Activated CD4-positive, alpha-beta T cell treated with anti-CD3 and anti-CD28 coated beads, Interleukin-2, amount 50 U/mL, for 48 hours (primary cell): ENCODE measurements at regions not wholly inside any gene's neighbourhood (a gene's known extent, or its start where the extent isn't known, plus 50 kb on each side); places are given as distances from the start of the nearest gene placed in this dataset.
"Not testable (repeated sequence)": the region's sequence is repeated elsewhere in the genome, so short reads cannot be mapped to it uniquely, and the experiment has no call there.

ENCODE experiments used
- DNase-seq, 2 experiments: peaks; one replicate each; pipeline ENCODE4 v3.0.0-alpha.2; 2020

DNA sequence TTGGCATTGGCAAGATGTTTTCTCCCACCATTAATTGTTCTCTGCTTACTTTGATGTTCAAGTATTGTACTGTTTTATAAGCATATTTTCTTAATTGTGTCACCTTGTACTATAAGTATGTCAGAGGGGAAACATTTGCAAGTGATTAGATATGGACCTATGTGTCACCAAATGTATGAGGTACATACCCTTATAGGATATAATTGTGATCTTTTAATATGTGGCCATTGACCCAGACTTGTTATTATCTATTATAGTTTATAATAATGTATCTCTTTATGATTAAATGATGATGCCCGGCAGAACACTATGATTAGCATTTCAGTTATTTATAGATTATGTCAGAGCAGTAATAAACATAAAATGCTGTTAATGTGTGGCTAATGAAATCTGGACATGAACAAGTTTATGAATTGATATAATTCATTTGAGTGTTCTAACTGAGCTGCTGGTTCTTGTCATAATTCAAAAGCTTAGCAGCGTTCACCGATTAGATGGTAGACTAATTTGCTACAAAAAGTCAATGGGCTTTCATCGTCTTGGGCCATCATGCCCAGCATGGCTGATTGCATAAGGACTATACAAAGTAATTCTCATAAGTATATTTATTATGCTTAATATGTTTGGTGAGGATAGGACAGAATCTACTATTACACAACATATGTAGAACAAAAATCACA lies 480.9 kb upstream of the FANCL start:
- DNase-seq: no peak

DNA sequence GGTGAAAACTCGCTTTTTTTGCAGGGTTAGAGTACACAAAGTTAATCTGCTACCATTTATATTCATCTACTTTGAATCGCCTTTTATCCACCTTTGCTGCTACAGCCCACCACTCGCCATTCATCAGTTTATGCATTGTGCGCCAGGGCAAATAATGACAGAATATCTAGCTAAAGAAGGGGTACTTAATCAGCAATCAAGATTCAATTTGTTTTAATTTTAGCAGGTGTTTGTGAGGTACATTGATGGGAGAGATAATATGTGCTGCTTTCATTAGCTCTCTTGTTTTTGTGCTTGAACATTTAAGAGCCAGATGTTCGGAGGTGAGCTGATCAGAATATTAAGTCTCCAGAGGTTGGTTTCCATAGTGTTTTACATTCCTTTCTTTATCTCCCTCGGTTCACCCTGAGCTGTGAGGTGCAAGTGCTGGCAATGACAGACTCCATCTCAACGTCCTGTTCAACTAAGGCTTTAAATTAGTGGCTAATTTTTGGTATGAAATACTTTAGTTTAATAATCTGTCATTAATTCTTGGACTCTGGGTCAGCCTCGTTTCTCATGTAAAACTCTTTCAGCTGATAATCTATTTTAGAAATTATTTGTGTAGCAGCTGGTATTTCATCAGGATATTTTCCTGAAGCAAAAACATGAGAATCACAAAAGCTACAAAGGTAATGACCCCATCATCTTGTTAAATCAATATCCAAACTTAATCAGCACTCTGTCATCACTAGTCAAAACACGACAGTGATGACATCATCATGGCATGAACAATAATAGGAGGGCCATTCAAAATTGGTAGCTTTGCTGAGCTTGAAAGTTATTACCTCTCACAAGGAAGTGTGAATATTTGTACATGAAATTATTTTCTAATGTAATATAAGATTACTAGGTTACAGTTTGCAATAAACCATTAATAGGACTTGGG lies 479.9 kb upstream of the FANCL start:
- no peak for DNase-seq

DNA sequence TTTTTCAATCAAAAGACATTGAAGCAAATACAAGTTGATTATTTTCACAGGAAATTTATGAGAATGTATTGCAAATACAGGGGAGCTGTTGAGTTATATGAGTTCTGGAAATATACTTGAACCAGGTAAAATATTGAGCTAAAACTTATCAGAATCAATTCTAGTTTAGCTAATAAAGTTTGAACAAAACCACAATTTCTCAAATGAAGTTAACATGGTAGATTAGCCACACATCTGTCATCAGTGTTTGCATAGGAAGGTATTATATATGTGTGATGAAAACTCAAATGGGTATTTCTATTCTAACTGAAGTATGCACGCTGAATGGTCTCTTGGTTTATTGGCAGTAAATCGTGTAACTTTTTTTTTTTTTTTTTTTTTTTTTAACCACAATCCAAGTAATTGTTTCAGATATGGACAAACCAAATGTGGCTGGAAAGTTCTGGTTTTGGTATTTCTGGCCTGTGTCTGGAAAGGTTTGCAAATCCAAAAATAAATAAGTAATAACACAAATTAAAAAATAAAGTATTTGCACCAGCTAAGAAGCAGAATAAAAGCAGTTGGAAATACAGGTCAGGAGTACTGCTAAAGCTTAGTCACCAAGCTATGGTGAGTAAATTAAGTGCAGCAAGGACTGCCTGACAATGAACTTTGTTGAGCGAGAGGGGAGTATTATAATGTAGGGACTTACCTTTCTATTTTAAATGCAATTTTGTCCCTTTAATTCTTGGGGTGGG lies 479.1 kb upstream of the FANCL start:
- DNase-seq: no peak

DNA sequence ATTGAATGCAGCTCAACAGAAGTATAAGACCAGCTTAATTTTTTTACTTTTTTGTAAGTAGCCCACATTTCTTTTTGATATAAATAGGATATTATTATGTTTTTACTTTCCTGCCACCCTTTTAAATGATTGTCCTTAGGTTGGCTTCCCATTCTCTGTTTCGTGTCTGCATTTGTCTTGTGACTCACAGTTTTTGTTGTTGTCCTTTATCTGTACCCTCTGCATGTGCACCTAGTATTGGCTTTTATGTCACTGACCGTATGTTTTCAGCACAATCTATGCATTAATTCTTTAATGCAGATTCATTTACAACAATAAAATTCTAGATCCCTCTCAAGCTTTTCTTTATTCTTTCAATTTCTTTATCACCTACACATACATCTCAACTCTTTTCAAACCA lies 474.2 kb upstream of the FANCL start:
- DNase-seq: no peak

DNA sequence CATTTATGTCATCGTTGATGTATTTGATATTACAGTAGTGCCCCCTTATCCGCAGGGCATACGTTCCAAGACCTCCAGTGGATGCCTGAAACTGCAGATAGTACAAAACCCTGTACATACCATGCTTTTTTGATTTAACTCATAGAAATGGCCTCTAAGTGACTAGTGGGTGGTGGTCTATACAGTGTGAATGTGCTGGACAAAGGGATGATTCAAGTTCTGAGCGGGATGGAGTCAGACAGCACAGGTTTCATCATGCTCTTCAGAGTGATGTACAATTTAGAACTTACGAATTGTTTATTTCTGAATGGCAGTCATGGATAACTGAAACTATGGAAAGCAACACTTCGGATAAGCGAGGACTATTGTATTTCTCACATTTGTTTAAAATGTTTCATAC lies 473.1 kb upstream of the FANCL start:
- DNase-seq: no peak

DNA sequence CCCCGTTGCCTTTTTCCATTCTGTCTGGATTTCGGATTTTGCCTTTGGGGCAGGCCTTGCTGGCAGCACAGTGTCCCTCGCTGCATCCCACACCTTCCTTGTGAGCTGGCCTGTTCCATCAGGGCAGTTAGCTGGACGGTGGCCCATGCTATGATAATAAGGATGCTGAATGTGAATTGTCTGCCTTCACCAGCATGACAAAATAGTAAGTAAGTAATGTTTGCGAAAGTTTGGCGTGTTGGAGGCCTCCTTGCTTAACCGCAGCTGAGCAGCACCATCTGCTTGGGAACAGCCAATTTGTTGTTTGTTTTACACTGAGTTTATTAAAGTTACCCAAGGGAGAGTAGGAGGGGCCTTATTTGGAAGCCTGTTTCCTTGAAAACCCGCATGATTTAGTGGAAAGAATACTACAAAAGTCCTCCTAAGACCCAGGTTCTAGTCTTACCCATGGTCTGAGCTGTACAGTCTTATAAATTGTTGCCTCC lies 469.7 kb upstream of the FANCL start:
- no peak for DNase-seq

DNA sequence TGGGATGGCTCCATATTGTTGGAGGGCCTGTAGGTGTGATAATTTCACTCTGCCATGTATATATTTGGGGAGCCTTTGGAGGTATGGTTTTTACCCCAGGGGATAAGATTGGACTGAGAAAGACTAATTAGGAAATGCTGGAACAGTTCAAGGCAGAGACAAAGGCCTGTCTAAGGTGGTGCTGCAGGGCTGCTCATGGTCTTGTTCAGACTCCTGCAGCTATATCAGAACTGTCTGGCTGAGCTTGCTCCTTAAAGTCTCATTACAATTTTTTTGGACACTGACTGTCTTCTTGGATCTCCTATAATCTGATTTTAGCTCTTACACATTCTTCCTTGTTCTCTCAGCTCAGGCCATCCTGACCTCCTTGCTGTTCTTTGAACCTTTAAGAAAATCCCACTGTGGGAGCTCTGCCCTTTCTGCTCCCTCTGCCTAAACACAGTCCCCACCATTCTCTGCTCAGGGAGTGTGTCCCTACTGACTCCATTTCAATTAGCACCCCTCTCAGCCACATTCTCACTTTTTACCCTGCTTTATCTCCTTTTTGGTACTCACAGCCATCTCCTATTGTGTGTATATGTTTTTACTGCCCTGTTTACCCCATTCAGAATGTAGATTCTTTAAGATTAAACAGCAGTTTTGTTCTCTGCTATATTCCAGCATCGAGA lies 468.7 kb upstream of the FANCL start:
- DNase-seq: no peak

DNA sequence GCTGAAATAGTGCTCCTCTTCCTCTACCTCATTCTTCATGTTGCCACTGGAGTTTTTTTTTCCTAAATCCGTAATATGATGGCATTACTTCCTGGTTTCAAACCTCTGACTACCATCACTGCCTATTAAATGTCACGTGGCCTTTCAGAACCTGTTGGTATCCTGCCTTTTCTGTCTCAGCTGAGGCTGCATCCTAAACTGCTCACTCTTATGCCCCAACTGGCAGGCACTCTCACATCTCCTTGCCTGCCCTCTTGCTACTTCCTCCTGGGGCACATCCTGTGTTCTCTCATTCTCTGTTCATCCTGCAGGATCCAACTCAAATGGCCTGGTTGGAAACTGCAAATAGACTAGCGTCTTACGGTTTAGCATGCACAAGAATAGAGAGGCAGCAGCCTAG lies 468.1 kb upstream of the FANCL start:
- DNase-seq: no peak

DNA sequence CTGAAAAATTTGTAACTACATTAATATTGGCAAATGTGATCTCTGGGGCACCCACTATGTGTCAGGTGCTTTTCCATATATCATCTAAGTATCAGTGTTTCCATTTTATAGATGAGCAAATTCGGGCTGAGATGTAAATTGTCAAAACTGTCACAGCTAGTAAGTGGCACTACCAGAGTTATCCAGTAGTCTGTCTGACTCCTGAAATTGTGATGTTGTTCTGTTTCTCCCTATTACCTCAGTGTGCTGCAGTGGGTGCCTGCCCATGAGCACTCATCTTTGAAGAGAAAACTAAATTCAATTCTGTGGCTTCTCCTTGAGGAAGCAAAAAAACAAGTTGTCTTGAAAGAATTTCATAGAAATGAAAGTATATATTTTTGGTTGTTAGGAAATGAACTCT lies 467.4 kb upstream of the FANCL start:
- DNase-seq: no peak

DNA sequence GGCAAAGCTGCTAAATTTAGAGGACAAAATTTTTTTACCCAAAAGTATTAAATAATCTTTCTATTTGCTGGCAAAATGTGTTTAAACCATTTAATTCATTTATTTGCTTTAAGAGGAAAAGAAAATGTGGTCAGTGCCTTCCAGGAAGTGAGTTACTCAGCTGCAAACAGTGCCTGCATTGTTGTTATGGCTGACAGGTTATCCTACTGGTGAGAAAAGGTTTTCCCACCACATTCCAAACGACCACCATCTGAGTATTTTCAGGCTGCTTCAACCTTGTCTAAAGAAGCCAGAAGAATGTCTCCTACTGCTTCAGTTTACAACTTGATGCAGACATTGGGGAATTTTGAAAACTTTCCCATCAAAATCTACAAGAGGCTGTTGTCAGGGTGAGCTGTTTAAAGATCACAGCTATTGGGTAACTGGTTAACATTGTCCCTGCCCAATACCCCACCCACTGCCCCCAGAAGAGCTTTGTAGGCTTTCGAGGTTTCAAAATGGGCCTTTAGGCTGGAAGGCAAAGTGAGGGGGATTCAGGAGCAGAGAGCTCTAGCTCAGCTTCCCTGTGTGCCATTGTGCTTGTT lies 461.3 kb upstream of the FANCL start:
- DNase-seq: no peak

DNA sequence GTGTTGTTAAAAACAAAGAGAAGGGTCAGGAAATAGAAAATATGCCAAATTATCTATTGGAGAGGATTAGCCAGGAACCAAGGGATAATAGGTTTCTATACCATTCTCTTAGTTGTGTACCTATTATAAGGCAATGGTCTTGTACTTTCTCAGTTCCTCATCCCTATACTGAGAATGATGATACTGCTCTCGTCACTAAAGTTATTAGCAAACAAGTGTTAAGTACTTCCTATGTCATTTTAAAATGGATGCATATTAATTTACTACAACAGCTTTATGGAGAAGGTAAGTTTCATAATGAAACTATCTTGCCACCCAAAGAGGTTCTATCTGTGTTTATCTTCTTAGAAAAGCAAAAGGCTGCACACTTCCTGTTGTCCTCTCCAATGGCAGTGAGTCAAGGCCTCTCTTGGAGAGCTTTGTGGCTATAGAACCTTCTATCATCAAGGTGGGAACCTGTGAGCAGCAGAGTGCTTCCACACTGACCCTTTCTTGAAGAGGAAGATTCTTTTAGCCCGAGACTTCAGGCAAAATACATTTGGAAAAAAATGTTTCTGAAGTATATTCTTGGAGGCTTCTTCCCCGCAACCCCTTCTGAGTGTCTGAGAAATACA lies 460.7 kb upstream of the FANCL start:
- no peak for DNase-seq

DNA sequence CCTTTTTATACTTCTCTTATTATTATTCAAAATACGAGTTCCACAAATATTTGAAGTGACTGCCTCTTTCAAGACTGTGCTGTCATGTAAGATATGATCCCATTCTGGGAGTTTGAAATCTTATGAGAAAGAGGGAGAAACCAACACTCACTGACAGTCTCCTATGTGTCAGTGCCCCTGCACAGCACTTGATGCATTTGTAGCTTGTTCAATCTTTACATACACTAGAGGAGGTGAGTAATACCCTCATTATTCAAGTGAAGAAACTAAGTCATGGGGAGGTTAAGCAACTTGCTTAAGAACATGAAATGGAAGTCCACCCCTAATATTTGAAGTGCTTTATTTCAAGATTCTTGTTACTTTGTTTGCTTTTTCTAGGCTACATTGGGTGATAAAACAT lies 459.5 kb upstream of the FANCL start:
- DNase-seq: no peak

DNA sequence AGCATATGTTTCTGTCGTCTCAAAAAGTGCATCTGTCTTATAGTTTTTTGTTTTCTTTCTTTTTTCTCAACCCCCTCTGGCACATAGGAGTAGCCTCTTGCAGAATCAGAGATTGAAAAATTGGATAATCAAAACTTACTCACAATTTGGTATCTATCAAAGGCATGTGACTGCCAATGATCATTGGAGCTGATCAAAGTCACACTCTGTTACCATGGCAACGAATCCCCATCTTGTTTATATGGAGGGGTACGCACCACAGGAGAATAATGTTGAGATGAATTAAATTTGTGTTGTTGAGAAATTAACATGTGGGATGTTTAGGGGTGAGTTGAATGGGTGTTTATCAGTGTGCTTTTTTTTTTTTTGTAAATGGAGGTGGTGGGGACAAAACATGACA lies 458.3 kb upstream of the FANCL start:
- no peak for DNase-seq

DNA sequence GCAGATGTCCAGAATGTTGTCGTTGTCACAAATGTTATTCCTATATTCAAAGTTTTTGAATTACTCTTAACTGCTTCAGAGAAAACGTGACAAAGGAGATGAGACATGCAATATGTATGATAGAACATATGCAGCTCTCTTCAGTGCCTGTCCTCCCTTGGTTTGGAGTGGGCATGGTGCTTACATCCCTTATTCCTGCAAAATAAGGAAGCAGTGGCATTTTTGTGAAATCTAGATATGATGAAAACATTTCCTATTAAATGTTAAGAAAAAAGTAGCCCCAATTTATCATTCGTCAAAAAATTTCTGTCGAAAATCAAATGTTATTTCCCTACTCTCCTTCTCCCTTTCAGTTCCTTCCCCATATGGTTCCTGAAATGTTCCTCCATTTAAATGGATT lies 457.5 kb upstream of the FANCL start:
- DNase-seq: no peak

DNA sequence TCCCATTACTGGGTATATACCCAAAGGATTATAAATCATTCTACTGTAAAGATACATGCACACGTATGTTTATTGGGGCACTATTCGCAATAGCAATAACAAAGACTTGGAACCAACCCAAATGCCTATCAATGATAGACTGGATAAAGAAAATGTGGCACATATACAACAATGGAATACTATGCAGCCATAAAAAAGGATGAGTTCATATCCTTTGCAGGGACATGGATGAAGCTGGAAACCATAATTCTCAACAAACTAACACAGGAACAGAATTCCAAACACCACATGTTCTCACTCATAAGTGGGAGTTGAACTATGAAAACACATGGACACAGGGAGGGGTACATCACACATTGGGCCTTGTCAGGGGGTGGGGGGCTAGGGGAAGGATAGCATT lies 453.0 kb upstream of the FANCL start:
- DNase-seq: not testable (repeated sequence)

DNA sequence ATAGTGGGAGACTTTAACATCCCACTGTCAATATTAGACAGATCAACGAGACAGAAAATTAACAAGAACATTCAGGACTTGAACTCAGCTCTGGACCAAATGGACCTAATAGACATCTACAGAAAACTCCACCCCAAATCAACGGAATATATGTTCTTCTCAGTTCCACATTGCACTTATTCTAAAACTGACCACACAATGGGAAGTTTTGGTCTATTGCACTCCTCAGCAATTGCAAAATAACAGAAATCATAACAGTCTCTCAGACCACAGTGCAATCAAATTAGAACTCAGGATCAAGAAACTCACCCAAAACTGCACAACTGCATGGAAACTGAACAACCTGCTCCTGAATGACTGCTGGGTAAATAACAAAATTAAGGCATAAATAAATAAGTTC lies 449.9 kb upstream of the FANCL start:
- not testable (repeated sequence) for DNase-seq

DNA sequence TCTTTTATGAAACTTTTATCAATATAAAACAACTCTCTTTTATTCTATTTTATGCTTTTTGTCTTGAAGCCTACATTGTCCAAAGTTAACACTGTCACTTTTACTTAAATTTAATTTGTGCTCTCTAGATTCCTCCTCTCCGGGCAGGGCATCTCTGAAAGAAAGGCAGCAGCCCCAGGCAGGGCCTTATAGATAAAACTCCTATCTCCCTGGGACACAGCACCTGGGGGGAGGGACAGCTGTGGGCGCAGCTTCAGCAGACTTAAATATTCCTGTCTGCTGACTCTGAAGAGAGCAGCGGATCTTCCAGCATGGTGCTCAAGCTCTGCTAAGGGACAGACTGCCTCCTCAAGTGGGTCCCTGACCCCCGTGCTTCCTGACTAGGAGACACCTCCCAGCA lies 447.7 kb upstream of the FANCL start:
- DNase-seq: no peak

DNA sequence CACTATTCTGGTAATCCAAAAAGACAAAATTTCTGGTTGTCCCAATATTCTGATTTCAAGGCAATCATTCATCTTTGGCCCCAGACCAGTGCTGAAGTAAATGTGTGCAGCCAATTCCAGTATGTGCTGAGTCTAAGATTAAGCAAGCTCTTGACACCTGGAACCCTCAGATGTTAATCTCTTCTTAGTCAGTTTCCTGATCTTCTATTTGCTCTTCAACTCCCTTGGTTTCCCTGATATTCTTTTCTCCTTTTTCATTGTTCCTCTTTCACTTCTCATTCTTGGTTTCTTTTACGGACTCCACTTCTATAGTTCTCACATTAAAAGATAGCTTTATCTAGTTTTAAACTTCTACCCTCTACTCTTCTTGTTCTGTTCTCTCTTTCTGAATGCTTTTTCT lies 445.7 kb upstream of the FANCL start:
- no peak for DNase-seq

DNA sequence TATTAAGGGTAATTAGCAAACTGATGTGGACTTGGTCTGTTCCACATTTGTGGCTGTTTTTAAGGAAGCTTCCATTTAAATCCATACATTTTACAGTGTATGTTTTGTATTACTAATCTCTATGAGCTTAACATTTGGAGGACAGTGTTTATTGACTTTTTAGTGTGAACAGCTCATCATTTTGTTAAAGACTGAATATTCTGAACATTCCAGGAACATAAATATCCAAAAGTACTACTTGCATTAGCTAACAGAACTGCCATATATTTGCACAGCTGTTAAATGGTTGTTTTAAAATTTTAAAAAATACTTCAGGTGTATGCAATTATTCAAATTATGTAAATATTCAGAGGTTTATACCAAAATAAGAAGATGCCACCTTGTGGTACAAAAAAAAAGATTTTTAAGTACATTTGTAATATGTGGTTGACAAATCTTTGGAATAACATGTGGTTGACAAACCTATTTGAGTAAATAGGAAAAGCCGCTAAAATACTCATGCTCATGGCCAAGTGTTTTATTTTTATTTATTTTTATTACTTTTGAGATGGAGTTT lies 439.7 kb upstream of the FANCL start:
- DNase-seq: no peak

DNA sequence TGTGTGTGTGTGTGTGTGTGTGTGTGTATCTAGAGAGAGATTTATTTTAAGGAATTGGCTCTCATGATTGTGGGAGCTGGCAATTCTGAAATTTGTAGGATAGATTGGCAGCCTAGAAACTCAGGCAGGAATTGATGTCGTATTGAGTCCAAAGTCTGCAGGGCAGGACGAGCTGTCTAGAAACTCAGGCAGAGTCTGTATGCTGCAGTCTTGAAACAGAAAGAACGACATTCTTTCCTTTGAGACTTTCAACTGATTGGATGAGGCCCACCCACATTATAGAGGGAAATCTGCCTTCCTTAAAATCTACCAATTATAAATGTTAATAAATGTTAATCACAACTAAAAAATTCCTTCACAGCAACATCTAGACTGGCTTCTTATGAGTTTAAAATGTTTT lies 436.6 kb upstream of the FANCL start:
- DNase-seq: no peak

DNA sequence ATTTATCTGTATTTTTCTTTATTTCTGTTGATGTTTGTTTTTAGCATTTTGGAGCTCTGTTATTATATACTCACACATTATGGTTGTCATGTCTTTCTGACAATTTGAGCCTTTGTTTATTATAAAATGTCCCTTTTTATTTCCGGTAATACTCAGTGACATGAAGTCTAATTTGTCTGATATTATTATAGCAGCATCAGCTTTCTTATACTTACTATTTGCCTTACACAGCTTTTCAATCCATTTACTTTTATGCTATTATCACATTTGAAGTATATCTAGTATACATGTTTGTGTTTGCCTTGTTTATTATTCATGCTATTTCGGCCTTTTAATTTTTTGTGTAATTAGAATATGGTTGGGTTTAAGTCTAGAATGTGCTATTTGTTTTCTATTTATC lies 430.6 kb upstream of the FANCL start:
- no peak for DNase-seq

DNA sequence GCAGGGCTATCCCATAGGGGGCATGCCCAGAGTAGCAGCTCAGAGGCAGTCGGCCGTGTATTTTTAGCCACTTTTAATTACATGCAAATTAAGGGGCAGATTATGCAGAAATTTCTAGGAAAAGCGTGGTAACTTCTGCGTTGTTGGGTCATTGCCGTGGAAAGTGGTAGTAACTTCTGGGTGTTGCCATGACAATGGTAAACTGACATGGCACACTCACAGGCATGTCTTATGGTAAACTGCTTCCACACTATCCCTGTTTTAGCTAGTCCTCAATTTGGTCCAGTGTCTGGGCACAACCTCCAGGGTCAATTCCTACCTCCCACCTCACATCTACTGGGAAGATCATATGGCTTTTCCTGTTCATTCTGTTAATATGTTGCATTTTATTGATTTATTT lies 428.9 kb upstream of the FANCL start:
- DNase-seq: no peak
